GM19025 (cell line): ENCODE measurements at regions not wholly inside any gene's neighbourhood (a gene's known extent, or its start where the extent isn't known, plus 50 kb on each side); places are given as distances from the start of the nearest gene placed in this dataset.

ENCODE experiments used
- ATAC-seq: cut with Tn5 transposase; IDR thresholded peaks from one replicate; pipeline ENCODE4 v1.9.1; 2021; ENCODE audit warnings: mild to moderate bottlenecking, low read depth, moderate library complexity; ENCODE audit not compliant: unreplicated experiment

DNA sequence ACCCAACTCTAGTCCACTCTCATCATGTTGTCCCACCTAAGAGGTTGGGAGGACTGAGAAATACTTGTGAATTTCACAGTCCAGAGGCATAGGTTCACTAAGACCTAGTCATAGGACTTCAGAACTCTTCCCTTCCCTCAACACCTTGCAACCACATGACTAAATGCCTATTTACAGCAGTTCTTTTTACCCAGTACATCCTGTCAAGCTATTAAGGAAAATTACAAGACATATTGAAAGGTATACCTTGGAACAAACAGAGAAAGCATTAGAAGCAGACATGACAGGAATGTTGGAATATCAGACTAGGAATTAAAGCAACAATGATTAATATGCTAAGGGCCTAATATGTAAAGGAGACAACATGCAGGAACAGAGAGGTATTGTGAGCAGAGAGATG, 563.8 kb upstream of the LRRC4C start:
- ATAC-seq, result no peak

DNA sequence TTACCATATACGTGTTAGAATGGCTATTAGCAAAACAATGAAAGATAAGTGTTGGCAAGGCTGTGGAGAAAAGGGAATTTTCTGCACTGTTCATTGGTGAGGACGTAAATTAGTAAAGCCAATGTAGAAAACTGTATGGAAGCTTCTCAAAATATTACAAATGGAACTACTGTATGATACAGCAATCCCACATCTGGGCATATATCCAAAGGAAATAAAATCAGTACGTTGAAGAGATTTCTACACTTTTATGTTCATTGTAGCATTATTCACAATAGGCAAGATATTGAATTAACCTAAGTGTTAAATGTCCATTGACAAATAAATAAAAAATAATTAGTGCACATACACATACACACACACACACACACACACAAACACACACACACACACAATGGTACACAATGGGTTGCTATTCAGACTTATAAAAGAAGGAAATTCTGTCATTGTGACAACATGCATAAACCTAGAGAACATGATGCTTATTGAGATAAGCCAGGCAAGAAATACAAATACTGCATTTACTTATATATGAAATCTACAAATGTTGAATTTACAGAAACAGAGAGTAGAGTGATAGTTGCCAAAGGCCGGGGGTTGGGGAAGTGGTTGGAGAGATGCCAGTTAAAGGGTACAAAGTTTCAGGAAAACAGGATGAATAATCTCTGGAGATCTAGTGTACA, 565.8 kb upstream of the LRRC4C start:
- no peak for ATAC-seq

DNA sequence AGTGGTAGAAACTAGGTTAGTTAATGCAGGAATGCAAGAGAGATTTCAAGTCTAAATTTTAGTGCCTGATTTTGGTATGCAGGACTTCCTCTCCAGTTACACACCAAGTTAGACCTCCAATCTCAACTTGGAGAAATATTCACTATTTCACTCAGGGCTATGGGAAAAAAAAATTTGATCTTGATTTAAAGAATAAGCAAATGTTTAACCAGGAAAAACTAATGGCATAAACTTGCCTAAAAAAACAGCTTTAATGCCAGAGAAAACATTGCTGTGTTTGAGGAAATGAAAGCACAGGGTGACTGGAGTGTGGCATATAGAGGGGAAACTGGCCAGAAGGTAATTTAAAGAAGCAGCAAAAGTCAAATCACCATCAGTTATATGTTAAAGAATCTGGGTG, 575.4 kb upstream of the LRRC4C start:
- no peak for ATAC-seq

DNA sequence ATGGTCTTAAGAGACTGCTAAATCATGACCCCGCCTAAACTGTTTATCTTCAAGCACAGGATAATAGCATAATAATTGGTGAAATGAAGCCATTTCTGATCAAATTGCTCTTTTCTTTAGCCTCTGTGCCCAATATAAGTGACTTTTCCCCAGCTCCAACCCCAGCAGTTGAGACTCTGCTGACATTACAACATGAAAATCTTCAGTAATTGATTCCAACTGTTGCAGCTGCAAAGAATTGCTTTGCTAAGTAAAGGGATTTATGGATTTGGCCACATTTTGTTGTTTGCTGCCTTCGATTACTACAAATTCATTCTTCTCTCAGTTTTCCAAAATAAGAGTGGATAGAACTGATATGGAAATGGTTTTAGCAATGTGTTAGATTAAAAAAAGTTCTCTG, 576.7 kb upstream of the LRRC4C start:
- ATAC-seq, result no peak

DNA sequence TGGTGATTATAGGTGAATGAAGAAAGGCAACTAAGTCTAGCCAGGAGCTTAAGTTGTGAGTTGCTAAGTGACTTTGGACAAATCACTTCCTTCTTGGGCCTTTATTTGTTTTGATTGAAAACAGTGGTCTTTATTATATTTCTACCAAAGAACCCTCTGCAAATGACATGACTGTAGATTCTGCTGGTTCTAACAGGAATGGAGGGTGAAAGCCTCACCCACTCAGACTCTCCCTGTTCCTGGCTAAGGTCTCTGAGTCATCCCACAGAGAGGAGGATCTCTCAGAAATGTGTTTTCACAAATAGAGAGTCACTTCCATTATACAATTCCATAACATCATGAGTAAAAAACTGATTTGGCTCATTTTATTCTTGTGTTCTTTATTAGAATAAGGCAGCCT, 583.9 kb upstream of the LRRC4C start:
- ATAC-seq, result no peak

DNA sequence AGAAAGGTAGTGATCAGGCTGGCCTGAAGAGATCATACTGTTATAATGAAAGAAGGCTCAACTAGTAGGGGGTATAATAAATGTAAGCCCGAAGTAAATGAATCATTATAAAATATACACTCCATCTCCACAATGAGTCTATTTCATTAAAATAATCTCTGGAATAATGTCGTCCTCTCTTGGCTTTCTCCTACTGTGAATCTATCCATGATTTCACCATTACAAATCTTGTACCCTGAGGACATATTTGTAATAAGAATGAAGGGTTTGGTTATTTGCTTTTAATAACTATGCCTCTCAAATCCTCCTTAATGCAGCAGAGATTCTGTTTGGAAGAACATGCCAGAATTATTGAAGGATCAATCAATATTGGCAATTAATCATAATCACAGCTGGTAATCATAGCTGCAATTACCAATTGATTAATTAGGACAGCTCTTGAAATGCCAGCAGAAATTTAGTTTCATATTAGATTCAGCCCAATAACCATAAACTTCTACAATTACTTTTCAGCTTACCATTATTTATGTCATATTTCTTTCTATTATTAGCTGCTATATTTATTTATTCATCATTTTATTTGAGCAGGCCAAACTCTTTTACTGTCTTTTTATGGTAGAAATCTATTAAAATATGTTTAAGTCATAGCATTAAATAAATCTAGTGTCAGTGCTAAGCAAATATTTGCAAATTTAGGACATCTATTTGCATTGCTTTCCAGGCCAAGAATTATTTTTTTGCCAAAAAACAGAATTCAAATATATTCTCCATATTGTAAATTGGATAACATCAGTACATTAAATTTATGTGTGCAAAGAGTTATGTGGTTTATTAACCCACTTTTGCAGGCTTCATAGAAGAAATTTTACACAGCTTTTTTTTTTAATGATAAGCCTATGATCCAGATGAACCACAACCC, 588.4 kb upstream of the LRRC4C start:
- no peak for ATAC-seq

DNA sequence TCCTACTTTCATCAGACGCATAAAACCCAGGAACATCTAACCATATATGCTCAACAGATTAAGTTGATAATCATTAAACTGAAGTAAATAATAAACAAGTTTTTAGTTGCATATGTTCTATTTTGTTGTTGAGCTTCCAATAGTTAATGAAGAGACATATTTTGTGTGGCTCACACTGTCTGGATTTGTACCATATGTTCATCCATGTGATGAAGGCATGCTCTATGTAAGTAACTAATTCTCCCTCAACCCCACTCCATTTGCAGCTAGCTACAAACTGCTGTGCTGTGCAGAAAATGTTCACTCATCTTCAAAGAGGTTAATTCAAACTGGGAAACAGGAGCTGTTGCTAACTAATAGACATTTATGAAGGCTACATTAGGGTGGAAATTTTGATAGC, 589.7 kb upstream of the LRRC4C start:
- ATAC-seq, result no peak

DNA sequence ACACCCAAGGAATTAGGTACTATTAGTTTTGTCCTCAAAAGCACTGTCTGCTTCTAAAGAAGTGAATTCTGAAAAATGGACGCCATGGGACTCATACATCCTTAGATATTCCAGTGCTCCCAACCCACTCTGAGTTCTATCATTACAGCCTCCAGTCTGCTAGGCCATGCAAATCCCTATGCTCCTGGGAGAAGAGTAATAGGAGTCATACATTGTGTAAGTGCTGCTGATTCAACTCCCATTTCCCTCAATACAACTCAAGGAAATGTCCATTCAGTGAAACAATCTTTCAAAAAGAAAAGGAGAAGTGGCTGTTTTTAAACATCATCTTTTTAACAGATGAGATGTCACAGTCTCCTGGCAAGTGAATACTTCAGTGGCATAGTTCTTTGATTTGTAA, 590.2 kb upstream of the LRRC4C start:
- ATAC-seq, result no peak

DNA sequence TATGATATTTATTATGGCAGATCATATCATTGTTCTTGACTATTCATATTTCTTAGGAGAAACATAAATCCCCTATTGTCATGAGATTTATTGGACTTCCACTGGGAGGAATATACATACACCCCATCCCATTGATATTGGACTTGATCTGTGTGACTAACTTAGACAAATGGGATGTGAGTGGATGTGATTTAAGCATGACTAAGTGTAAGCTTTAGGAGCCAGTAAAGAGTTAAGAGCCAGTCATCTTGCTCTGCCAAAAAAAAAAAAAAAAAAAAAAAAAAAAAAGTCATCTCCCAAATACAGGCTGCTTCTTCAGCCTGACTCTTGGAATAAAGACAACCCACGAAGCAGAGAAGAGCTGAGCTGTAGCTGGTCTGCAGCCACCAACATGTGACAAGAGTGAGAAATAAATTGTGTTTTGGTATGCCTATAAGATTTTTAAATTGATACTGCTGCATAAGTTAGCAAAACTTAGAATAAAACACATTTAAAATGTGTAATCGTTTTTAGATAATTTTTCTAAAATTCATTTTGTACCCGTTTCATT, 595.0 kb upstream of the LRRC4C start:
- ATAC-seq, result no peak

DNA sequence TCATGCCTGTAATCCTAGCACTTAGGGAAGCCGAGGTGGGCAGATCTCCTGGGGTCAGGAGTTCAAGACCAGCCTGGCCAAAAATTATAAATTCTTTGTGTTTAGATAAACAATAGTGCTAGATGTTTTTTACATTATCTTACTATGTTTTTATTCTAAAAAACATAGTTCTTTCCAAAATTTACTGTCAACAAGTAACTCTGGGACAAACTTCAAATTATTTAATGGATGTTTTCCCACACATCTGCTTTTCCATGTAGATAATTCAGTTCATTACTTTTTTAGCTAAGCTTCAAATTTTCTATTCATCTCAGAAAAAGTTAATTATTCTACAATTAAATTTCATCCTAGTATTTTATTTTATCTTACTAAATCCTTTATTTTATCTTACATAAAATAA, 596.2 kb upstream of the LRRC4C start:
- no peak for ATAC-seq

DNA sequence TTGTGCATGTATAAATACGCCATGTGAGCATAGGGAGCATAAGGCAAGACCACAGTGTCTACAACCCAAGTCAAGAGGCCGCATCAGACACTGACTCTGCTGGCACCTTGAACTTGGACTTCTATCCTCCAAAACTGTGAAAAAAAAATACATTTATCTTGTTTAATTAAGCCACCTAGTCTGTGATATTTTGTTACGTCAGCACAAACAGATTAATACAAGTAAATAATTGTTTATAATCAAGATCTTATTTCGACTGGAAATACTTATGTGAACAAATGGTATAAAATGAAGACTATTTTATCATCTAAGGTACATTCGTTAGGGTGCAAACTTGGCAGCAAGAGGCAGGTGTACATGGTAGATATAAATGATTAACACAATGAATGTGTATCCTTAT, 599.3 kb upstream of the LRRC4C start:
- no peak for ATAC-seq

DNA sequence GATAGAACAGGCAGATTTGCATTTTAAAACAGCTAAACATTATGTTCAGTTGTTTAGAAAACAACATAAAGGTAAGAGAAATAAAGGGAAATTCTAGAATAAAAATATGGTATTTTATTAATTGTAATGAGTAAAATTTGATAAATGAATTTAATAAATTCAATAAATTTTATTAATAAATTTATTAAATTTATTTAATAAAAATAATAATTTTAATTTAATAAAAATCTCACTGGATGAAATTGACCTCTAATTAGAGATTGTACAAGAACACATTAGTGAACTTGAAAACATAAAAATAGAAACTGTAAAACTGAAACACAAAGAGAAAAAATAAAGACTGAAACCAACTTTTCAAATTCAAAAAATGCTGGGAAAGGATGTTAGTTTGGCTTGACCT, 605.7 kb upstream of the LRRC4C start:
- ATAC-seq, result no peak

DNA sequence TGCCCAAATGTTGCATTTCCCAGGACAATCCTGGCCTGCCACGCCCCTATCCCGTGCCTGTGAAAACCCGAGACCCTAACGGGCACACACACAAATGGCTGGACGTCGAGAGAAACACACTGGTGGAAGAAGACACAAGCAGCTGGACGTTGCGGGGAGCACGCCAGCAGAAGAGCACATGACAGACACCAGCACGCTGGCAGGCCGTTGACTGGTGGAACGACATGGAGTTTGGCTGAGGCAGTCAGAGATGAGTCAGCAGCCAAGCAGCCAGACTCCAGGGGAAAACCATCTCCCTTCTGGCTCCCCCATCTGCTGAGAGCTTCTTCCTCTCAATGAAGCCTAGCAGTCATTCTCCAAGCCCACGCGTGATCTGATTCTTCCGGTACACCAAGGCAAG, 606.7 kb upstream of the LRRC4C start:
- no peak for ATAC-seq

DNA sequence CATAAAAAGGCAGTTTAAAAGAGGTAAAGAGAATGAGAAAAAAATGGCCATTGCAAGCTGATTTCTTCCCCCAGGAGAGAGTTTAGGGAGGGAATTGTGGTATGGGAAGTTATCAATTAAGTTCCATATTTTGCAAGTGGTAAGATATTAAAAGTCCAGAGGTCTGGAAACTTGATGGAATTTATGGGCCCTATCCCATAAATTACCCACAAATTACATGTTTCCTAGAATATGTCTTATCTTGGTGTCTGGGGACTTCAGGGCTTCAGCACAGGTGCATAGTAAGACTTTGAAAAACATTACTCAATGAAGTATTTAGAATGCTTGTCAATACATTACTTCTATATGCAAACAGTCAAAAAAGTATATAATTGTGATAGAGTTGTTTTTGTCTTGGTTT, 614.9 kb upstream of the LRRC4C start:
- no peak for ATAC-seq

DNA sequence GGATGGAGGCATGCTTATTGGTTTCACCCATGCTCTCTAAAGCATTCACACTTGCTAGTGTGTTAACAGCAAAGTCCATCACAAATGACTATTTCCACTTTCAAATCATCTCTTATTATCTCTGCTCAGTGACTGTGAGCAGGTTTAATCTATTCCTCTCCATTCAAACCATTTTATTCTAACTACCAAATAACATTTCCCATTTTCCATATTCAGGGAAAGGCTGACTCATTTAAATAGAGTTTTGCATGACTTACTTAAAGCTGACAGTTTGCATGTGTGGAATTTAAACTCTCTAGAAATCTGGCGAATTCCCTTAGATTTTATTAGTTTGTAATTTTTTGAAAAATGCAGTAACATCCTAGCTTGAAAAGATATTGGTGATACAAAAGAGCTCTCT, 615.7 kb upstream of the LRRC4C start:
- ATAC-seq, result no peak

DNA sequence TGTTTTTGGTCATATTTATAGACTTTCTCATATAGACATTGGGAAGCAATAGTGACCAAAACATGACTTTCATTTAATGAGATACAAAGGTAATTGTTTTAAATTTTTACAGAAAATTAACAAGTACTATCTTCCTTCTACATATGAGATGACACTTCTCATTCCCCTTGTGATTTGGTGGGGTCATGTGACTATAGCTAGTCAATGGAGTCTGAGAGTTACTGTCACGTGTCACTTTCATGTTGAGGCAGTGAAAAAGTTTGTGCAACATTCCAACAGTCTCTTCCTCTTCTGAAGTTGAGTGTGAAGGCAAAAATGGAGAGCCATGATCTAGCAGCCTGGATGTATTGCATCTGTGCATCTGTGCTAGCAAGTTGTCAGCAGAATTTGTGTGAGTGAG, 618.3 kb upstream of the LRRC4C start:
- ATAC-seq, result no peak

DNA sequence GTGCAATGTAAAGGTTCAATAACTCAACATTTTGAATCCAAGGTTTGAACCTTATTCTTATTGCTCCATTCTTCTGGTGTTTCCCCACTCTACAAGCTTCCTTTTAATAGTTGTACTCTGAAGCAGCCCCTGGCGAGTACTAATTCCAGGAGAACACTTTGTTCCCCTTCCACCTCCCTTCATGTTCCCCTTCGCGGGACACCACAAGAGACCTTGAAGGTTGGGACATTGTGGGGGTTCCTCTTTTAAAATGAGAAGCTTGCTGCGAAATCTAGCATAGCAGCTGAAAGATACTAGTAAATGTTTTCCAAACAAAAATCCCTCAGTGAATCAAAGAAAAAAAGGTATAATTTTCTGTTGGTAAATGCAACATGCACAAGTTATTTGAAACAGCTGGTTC, 626.3 kb upstream of the LRRC4C start:
- no peak for ATAC-seq

DNA sequence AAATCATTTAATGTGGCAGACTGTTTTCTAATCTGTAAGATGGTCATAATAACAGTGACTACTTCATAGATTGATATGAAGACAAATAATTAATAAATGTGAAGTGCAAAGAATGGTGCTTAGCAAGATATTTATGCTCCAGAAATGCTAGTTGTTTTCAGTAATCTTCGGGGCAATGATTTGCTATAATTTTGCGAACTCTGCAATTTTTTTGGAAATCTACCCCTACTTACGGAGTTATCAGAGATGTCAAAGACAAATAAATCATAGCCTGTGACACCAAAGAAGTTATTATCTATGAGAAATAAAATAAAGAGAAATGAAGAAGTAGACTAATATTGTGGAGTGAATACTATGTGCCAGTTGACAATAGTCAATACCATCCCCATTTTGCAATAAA, 634.1 kb upstream of the LRRC4C start:
- ATAC-seq, result no peak

DNA sequence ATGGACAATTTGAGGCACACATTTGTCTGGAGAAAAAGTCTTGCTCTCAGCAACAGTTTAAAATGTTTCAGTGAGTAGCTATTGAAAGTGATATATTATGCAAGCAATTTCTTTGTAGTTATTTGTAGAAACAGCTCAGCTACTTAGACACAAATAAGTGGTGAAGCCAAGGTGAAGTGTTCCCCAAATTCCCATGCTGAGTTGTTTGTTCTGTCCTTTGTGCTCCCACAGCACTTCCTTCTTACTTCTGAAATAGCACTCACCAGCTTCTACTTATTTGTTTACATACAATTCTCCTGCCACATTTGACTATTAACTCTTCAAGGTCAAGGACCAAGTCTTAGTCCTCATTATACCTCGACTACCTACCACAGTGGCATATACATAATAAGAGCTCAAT, 638.6 kb upstream of the LRRC4C start:
- no peak for ATAC-seq

DNA sequence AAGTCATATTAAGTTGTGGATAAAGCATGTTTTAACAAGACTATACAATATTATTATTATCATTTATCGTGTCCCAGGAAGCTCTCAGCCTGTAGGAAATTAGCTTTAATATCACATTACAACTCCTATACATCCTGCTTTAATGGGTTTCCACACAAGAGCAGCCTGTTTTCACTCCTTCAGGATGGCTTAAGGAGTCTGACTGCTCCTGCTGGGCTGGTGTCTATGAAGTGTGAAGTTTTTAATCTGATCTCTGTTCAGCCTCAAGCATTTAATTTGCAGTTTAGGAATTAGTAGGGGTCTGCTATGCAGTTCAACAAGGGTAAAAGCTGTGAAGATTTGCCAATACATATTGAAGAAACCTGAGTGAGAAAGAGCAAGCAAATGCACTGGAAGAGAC, 653.4 kb upstream of the LRRC4C start:
- ATAC-seq, result no peak

DNA sequence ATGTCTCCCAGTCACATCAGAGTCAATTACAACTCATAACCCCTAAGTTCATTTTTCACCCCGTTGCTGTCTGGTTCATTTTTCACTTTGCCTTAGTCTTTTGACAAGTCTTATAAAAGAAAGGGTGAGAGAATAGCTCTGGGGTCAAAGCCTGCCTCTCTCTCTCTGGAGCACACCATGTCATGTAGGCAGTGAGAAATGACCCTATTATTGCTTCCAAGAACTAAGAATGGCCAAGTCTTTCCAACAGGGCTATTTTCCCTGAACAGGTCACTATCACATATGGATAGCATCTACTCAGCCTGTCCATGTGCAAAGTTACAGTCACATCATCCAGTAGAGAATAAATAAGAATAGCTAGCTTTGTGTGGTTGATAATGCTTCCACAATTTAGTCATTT, 655.5 kb upstream of the LRRC4C start:
- ATAC-seq, result no peak

DNA sequence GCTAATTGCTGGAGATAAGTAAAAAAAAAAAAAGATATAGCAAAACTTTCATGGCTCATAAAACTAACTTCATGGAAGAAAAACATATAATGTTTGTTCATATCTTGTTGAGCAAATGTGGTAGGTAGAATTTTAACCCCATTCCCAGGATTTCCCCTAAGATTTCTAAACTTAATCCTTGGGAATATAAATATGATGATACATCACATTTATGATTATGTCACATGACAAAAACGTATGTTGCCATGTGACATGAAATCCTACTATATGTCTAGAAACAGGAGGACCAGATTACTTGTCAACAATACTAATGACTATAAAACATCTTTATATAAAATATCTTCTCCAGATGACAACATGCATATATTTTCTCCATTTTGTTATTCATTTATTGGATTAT, 679.0 kb upstream of the LRRC4C start:
- ATAC-seq, result no peak
